SW480 (cell line): ENCODE measurements at regions not wholly inside any gene's neighbourhood (a gene's known extent, or its start where the extent isn't known, plus 50 kb on each side); places are given as distances from the start of the nearest gene placed in this dataset.
"Not testable (repeated sequence)": the region's sequence is repeated elsewhere in the genome, so short reads cannot be mapped to it uniquely, and the experiment has no call there.

Experiments used
- DNase-seq: peaks from one replicate; pipeline ENCODE4 v3.0.0-alpha.2; 2016; ENCODE audit warnings: low spot score

DNA sequence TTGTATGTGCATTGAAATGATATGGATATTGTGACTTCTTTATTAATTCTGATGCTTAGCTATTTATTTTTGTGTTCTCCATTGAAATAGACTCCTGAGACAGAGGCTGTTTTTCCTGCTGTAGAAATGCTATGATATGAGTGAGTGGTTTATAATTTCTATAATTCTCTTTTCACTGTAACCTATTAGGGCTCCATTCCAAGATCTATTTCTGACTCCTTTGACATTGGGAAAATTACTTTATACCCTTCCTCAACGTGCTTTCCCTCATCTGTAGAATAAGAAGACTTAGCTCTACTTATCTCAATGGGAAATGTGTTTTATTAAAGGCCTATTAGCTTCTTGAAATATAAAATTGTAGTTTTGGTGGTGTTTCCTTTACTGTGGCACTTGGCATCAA lies 144.5 kb upstream of the RPRM start:
- DNase-seq = no peak

DNA sequence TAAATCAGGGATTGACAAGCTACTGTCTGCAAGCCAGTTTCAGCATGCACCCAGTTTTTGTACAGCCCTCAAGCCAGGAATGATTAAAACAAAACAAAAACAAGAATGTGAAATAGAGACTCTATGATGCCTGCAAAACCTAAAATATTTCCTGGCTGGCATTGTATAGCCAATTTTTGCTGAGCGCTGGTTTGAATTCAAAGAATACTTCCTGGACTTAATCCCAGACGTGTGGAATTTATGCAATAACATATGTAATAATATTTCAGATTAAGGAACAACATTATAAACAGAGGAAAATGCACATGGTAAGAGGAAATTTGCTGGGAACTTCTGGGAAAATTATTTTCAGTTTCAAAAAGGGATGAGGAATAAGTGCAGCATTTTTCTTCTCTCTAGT lies 148.1 kb upstream of the RPRM start:
- no peak for DNase-seq

DNA sequence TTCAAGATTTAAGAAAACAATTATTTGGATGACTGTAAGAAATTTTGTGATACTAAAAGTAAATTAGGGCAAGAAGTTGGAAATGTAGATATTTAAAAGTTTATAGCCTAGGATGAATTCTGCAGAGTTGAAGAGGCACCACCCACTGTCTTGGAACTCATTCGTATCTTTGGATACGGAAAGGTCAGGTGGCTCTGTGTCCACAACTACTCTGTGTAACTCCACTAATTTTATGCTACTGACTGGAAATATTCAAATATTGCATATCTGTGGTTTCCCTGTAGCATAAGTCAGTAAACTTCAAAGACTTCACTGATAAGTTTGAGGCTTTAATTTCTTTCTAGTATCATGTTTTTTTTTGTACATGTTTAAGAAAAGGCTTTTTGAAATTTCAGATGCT lies 156.9 kb upstream of the RPRM start:
- no peak for DNase-seq

GRCh38 chr2:153641046-153641445 lies 162.5 kb upstream of the RPRM start:
- no peak for DNase-seq

GRCh38 chr2:153644955-153645354 lies 166.4 kb upstream of the RPRM start:
- no peak for DNase-seq

DNA sequence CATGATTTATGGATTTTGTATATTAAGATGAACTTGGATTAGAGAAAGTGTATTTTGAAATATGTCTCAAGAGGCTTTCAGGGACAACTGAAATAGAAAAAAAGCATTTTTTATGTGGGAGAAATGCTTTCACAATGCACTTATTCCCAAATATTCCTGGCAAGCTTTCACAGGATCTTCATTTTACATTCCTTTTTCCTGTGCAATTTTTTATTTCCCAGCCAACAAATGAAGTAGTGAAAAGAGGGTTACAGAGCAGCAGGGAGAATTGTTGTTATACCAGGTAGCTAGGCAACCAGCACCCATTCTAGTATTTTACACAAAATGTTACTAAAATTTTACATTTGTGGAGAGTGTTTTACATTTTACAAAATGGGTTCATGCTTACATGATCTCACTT lies 167.0 kb upstream of the RPRM start:
- no peak for DNase-seq

- DNase-seq = no peak
These were observed 179.1 kb upstream of the RPRM start for GRCh38 chr2:153657651-153658050.

DNA sequence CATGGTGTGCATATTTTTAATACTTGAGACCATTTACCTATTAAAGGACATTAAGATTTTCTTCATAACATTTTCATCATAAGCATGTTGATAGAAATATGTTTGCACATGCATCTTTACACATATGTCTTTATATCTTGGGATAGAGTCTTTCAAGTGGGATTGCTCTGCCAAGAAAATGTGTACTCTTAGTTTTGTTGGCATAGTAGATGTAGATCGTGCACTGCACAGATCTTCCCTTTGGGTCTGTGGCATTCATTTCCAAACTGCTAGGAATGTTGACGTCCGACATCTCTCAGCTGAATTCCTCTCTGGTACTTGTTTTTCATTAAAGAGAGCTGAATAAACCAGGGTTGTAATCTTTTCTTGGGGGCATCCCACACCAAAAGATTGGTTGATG lies 183.2 kb upstream of the RPRM start:
- DNase-seq = no peak

DNA sequence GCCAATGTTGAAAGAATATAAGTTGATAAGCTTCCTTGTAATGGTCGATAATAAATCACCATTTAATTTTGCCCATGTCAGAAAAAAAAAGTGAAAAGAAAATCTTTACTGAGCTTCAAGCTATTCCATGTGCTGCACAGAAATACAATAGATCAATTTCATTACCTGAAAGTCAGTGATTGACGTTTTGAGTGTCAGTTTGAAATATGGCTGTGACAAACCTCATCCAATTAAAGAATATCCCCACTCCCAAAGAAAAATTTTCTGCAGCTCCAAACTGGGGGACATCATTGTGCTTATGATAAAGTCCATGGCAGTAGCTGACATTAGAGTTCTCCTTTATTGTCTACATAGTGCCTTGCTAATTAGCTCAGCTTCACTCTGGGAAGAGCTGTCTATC lies 184.8 kb upstream of the RPRM start:
- no peak for DNase-seq

GRCh38 chr2:153664009-153664408 lies 185.4 kb upstream of the RPRM start:
- DNase-seq = not testable (repeated sequence)

DNA sequence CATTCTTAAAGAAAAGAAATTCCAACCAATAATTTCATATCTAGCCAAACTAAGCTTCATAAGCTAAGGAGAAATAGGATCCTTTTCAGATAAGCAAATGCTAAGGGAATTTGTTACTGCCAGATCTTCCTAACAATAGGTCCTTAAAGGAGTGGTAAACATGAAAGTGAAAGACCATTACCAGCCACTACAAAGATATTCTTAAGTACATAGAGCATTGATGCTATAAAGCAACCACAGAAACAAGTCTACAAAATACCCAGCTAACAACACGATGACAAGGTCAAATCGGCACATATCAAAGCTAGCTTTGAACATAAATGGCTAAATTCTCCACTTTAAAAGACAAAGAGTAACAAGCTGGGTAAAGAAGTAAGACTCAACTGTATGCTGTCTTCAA lies 188.9 kb upstream of the RPRM start:
- DNase-seq = no peak

GRCh38 chr2:153668923-153669322 lies 190.4 kb upstream of the RPRM start:
- DNase-seq = no peak

DNA sequence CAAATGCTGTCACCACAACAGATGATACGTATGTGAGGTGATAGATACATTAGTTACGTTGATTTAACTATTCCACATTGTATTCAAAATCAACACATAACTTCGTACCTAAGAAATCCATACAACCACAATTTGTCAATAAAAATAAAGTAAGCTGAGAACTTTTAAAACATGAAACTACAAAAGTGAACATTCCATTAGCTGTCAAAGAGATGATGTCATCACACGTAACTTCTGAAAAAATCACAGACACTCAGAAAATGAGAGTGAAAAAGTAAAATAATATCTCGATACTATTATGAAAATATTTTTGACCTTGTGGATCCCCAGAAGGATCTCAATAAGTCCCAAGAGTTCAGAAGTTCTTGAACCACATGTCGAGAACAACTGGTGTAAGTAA lies 161.6 kb upstream of the GALNT13 start:
- no peak for DNase-seq

DNA sequence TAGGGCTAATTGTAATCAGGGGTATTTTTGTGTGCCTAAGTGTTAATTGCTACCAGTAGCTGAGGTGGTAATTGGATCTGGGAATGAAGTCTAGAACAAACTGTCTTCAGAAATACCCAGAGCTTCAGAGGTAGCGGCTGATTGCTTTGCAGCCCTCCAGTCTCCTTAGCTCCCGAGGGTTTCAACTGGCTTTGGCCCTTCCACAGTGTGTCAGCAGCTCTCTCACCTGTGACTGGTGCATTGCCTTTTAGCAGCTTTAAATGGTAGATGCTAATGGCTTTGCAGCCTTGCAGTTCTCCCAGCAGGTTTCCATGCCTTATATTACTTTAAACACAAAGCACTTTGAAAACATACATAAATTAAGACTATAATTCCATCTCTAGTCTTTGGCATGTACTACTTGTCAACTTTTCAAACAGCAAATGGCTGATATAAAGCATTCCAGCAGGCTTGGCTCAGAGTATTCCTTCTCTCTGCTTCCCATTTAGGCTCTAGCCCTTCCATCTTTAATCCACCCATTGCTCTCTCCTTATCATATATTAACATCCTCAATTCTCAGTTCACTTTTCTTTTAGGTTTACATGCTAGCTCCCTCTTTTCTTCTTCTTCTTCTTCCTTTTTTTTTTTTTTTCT lies 156.4 kb upstream of the GALNT13 start:
- no peak for DNase-seq

GRCh38 chr2:153717060-153717459 lies 154.7 kb upstream of the GALNT13 start:
- no peak for DNase-seq

- no peak for DNase-seq
These were observed 132.3 kb upstream of the GALNT13 start for GRCh38 chr2:153739394-153739793.

GRCh38 chr2:153761936-153762335 lies 109.8 kb upstream of the GALNT13 start:
- no peak for DNase-seq

DNA sequence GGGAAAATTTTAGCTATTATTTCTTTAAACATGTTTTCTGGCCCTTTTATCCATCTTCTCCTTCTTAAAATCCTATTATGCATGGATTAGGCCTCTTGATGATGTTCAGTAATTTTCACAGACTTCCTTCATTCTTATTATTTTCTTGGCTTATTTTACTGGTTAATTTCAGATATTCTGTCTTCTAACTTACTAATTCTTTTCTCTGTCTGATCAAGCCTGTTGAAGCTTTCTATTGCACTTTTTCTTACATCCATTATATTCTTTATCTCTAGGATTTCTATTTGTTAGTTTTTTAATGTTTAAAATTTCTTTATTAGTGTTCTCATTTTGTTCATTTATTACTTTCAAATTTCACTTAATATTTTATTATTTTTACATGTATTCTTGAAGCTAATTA lies 105.3 kb upstream of the GALNT13 start:
- no peak for DNase-seq

DNA sequence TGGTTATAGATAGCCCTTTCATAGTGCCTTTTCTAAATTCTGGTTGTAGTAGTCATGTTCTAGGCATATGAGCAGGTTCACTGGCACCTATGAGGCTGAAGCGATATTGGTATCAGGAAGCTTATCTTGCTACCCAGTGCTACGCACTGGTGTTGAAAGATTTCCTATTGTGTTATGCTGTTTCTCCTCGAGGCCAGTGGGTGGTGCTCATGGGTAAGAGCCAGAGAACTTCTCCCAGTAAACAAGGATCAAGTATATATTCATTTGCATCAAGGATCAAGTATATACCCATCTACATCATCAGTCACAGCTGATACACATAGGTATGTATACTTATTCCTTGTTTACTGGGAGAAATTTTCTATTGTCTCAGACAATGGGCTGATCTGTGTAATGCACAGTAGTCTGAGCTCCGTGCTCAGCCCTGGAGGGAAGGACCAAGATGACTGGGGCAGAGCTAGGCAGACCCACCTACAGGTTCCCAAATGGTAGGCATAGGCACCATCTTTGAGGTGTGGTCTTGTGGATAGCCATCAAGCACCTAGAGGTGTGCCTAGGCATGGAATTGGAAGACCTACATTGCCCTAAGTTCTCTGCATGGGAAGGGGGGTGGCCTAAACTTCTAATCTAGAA lies 101.2 kb upstream of the GALNT13 start:
- DNase-seq = no peak

DNA sequence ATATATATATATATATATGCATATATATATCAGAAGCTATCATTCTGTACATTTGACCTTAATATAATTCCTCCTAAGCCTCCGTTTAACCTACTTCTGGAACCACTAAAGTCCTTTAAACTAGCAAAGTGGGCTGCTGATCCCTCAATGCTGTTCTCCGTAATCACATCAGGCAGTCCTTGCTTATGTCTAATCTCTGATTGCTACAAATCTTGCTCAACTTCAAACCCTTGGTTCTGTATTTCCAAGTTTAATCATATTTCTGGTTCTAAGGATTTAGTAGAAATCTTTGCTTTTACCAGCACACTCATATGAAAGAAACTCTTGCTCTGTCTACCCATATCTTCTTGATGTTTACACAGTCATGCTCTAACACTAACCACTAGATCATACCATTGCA lies 91.5 kb upstream of the GALNT13 start:
- no peak for DNase-seq

- DNase-seq = no peak
These were observed 85.7 kb upstream of the GALNT13 start for GRCh38 chr2:153786016-153786415.

DNA sequence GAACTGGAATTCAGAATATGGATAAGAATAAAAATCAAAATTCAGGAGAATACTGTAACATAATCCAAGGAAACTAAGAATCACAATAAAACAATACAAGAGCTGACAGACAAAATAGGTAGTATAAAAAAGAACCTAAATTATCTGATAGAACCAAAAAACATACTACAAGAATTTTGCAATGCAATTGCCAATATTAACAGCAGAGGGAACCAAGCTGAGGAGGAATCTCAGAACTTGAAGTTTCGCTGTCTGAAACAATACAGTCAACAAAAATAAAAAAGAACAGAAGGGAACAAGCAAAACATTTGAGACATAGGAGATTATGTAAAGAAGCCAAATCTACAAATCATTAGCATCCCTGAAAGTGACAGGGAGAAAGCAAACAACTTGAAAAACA lies 84.1 kb upstream of the GALNT13 start:
- no peak for DNase-seq

- DNase-seq = no peak
These were observed 69.1 kb upstream of the GALNT13 start for GRCh38 chr2:153802671-153803070.

DNA sequence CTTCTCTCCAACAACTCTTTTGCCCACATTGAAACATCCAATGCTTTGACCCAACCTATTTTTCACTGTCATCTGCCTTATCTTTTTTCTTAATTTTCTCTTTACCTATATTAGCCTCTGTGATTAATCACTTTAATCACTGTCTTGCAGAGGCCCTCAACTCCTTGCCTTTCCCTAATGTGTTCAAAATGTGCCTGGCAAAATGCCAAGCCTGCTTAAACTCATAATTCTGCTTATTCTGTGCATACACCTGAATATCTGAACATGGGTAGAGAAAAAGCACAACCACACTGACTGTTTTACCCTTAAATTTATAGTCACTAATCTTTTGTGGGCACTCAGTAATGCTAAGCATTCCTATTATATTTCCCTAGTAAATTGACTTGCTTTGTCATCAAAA lies 63.0 kb upstream of the GALNT13 start:
- no peak for DNase-seq
